GM12892 (cell line): ENCODE measurements at regions not wholly inside any gene's neighbourhood (a gene's known extent, or its start where the extent isn't known, plus 50 kb on each side); places are given as distances from the start of the nearest gene placed in this dataset.

Experiments
- POLR2A ChIP-seq: IDR thresholded peaks from 2 replicates; pipeline ENCODE4 v1.6.1; 2011; ENCODE audit warnings: low read depth, low read length, control low read depth
- POLR2AphosphoS5 ChIP-seq: IDR thresholded peaks from 2 replicates; pipeline ENCODE4 v1.6.1; 2011; ENCODE audit warnings: low read depth, low read length, control low read depth

DNA sequence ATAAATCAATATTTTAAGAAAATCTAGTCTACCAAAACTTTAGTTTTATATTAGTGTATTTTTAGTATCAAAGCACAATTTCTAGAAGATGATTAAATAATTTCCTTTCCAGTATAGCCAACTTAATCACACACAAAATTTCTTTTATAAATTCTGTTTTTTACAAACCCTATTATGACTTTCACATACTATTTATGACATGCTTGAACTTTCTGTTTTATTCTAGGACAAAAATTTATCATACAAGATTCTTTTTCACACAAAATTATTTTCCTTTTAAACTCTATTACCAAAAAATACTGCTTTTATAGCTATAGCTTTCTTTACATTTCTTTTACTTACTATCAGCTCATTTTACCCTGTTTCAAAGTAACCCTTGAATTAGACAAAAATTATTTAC lies 149.5 kb downstream of the OR13H1 start:
- TF ChIP-seq POLR2AphosphoS5 (no peak), POLR2A (no peak)
